ENCODE measurements at regions not wholly inside any gene's neighbourhood (a gene's known extent, or its start where the extent isn't known, plus 50 kb on each side); places are given as distances from the start of the nearest gene placed in this dataset.
"Not testable (repeated sequence)": the region's sequence is repeated elsewhere in the genome, so short reads cannot be mapped to it uniquely, and the experiment has no call there.

GRCh38 chr2:11997142-11997541, 250.7 kb downstream of the LPIN1 start:
- DNase-seq: no peak

GRCh38 chr2:11998218-11998617, 251.8 kb downstream of the LPIN1 start:
- DNase-seq: no peak

- DNase-seq: no peak
Observed at GRCh38 chr2:11998626-11999378, 252.4 kb downstream of the LPIN1 start.

GRCh38 chr2:12001621-12002020, 255.2 kb downstream of the LPIN1 start:
- no peak for DNase-seq

GRCh38 chr2:12002215-12002614, 255.8 kb downstream of the LPIN1 start:
- no peak for DNase-seq

GRCh38 chr2:12004713-12005112, 258.3 kb downstream of the LPIN1 start:
- DNase-seq: no peak

GRCh38 chr2:12005886-12006681, 259.7 kb downstream of the LPIN1 start:
- DNase-seq: peak; percentile 73

GRCh38 chr2:12006850-12007249, 260.4 kb downstream of the LPIN1 start:
- no peak for DNase-seq

- DNase-seq: no peak
Observed at GRCh38 chr2:12007282-12007681, 260.9 kb downstream of the LPIN1 start.

GRCh38 chr2:12008425-12009061, 262.1 kb downstream of the LPIN1 start:
- DNase-seq: no peak

GRCh38 chr2:12009323-12009905, 263.0 kb downstream of the LPIN1 start:
- DNase-seq: no peak

- no peak for DNase-seq
Observed at GRCh38 chr2:12010059-12010458, 263.6 kb downstream of the LPIN1 start.

- no peak for DNase-seq
Observed at GRCh38 chr2:12010779-12011178, 264.3 kb downstream of the LPIN1 start.

GRCh38 chr2:12014088-12014960, 267.9 kb downstream of the LPIN1 start:
- no peak for DNase-seq

- DNase-seq: no peak
Observed at GRCh38 chr2:12017499-12018157, 271.2 kb downstream of the LPIN1 start.

GRCh38 chr2:12018726-12019125, 272.3 kb downstream of the LPIN1 start:
- not testable (repeated sequence) for DNase-seq

GRCh38 chr2:12020833-12021469, 274.5 kb downstream of the LPIN1 start:
- DNase-seq: no peak

GRCh38 chr2:12024197-12024907, 277.9 kb downstream of the LPIN1 start:
- not testable (repeated sequence) for DNase-seq

- no peak for DNase-seq
Observed at GRCh38 chr2:12027136-12027535, 280.7 kb downstream of the LPIN1 start.

- DNase-seq: no peak
Observed at GRCh38 chr2:12031866-12032265, 285.4 kb downstream of the LPIN1 start.

GRCh38 chr2:12032398-12032797, 286.0 kb downstream of the LPIN1 start:
- no peak for DNase-seq
